GM18870 (cell line): ENCODE measurements at regions not wholly inside any gene's neighbourhood (a gene's known extent, or its start where the extent isn't known, plus 50 kb on each side); places are given as distances from the start of the nearest gene placed in this dataset.
"Not testable (repeated sequence)": the region's sequence is repeated elsewhere in the genome, so short reads cannot be mapped to it uniquely, and the experiment has no call there.

ENCODE experiments used
- ATAC-seq: cut with Tn5 transposase; IDR thresholded peaks from one replicate; pipeline ENCODE4 v1.9.1; 2021; ENCODE audit warnings: moderate library complexity; ENCODE audit not compliant: unreplicated experiment

DNA sequence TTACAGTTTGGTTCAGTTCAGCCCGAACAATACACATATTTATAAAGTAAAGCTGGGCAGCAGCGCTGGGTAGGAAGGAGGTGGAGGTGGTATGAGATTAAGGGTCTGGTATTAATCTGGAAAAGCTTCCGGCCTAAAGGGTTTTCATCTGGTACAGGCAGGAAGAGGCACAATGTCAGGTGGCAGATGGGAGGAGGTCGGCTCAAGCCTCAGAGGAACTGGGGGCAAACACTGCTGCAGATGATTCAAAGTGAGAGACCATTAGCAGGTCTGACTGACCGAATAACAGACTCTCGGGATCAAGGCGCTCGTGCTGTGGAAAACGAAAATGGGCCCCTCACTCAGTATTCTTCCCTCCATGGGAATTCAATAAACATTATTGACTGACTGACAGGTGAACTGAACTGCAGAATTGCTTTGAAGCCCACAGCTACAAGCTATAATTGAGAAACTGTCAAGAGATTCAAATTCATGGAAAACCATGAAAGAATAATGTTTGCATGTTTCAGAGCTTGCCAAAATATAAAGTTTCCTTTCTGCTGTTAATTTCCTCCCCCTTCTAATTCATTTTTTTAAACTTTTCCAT lies 75.3 kb downstream of the TMEM167A start:
- ATAC-seq: no peak

DNA sequence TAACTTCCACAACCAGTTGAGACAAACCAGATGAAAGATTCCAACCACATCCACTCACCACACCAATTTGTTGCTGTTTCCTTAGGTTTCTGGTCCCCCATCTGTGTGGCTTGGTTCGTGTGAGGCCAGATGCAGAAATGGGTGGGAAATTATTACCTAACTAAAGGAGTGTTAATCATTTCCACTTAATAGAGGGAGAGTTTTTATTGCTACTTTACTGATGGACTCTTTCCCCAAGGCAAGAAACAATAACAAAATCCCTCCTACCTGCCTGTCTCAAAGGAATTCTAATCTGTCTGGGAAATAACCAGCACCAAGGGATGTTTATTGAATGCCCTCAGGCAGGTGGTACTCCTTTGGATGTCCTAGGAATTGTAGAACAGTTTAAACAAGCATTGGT lies 76.3 kb downstream of the TMEM167A start:
- no peak for ATAC-seq

DNA sequence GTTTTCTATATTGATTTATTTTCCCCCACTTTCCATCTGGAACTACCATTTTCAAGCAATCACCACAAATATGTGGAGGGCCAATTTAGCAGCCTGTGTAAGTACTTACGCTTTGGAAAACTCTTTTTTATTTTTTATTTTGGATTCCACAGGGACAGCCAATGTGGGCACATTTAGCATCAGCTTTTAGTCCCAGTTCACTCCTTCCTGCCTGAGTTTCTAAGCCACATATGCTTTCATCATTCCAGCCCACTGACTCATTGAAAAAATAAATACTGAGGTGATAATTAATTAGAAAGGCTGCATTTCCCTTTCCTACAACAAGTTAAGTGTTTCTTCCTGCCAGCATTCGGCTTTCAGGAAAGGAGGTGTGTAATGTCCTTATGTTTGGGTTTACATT lies 76.8 kb downstream of the TMEM167A start:
- ATAC-seq: no peak

DNA sequence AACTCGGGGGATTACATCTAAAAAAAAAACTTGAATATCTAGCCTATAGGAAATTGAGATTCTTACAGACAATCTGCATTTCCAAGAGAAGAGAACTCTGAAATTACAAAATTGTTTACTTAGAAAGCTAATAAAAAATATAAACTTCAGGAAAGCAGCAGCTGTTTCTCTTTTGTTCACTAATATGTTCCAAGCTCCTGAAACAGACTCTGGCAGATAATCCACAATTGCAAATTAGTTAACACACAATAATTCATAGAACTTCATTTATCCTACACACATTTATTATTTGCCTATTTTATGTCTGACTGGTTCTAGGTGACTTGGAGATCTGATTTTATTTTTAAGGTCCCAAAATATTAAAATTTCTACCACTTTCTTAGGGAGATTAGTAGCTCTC lies 83.8 kb downstream of the TMEM167A start:
- ATAC-seq: no peak

DNA sequence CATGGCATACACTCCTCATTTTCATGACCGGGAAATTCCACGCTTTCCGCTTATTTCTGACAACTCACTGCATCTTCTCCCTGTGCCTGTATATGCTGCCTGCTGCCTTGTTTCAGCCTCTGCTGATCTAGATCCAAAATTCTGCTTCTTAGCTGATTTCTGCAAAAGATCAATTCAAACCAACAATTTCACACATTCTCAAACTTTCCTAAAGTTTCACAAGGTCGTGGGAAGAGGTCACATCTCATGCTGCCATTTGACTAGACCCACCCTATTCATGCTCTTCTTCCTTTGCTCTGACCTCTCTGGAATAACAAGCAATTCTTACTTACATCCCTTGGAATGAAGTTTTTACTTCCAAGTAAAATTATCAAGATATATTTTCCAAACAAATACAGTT lies 84.5 kb downstream of the TMEM167A start:
- no peak for ATAC-seq

DNA sequence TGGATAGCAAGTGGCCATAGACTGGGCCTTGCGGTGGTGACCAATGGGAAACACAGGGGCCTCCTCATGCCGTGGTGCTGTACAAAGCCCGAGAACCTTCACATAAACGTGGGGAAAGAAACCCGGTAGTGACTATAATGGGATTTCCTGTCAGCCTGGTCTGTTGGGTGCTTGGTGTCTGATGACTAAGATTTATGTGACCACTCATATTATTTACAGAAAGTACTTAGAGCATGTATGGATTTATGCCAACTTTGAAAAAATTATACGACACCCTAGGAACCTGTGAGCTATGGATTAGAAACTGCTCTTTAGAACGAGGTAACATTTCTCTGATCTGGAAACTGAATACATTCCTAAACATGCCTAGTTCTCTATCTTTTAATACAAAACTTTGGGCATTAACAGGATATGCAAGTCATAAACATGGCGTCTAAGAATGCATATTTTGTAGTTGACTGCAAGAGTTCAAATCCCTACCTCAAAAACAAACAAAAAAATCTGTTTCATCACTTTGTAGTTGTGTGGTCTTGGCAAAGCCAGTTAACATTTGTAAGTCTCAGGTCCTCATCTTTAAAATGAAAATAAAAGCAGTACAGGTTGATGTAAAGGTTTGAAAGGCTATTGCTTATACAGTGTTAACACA lies 85.4 kb downstream of the TMEM167A start:
- ATAC-seq: no peak

DNA sequence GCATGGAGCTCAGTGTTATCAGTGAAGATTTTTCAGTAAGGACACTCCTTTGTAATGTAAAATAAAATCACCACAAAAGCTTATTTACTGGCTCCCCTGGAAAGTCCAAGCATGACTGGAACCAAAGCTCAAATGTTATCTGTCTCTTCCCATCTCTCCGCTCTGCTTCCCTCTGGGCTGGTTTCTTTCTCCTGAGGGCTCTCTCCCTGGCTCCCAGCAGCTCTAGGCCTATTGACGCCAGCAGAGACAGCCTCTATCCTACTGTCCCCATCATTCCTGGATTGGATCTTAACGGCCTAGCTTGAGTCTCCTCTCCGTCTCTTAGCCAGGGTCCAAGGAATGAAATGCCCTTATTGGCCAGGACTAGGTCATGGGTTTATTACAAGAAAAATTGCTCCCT lies 86.1 kb downstream of the TMEM167A start:
- no peak for ATAC-seq

DNA sequence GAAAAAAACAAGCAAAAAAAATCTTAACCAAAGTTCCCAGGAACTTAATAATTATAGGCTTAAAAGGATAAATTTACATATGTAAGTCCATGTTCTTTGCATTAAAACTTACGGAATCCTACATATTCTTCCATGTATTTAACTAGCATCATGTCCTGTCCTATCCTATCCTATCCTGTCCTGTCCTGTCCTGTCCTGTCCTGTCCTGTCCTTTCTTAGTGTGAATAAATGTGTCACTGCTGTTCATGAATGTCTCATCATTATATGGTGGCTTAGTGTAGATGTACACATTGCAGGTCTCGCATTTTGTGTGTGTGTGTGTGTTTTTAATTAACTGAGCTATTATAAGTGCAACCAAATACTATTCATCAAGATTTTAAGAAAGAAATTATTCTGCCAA lies 90.0 kb downstream of the TMEM167A start:
- ATAC-seq: no peak

DNA sequence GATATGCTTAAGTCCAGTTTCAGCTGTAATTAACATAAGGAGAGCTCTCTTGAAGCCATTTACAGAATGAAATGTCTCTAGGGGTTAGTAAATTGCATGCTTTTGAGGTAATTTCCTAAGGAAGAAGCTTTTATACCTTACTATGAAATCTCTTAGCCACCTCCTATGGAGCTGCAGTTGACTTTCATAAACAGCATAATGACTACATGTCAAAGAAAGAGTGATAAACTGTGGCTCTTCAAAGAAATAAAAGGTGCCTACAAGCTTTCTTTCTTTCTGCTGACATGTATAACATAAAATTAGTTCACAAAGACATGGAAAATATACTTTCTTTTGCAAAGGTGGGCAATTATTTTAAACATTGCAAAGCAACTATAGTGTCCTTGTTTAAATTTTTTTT lies 90.8 kb downstream of the TMEM167A start:
- no peak for ATAC-seq

DNA sequence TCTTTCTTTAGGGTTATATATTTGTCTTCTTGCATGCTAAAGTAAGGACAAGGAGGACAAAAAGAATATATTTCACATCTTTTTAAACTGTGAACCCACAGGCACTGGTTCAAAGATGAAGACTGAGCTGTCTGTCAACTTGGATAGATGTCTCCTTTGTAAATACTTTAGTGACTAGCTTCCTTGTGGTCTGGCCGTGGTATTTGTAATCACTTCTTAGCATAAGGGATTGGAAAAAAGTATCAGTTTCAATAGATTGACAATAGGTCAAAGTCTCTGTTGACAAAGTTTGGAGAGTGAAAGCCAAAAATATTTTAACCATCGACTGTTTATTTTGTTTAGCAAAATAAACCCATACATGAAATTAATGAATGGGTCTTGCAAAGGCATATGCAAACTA lies 91.4 kb downstream of the TMEM167A start:
- ATAC-seq: no peak

DNA sequence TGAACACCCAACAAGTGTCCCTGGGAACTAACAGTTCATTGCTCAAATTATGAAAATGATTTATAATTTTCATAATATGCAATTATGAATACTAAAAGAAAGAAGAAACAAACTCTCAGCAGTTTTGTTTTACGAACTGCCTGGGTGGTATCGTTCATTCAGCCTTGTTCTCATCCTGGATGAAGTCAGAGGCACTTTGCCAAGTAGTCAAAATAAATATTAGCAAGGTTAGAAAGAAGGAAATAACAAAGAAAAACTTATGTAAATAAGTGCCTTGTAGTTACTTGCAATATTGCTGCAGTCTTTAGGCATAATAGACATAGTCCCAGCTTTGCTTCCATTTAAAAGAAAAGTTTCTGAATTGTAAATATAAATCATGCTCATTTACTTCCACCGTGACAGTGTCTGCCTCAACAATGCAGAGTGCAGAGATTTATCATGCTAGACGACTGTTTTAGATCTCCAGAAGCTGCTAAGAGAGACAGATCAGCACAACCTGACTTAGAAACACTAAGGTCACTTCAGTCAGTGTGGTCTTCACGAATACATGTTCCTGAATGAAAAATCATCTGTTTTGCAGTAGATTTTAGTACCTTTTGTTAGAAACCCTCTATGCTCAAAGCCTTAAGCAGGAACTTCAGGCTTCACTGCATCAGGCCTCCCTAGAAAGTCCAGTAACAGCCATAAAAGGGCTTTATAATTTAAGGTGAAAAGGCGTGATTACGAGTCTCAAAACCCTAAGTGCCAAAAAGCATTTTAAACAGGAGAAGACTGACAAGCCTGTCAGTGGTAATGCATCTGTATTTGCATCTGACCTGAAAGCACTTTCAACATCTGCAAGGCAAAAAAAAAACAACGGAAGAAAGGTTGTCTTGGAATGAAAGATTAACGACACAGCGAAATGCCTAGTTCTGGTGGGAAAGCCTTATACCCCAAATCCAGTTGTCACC lies 92.1 kb downstream of the TMEM167A start:
- no peak for ATAC-seq

DNA sequence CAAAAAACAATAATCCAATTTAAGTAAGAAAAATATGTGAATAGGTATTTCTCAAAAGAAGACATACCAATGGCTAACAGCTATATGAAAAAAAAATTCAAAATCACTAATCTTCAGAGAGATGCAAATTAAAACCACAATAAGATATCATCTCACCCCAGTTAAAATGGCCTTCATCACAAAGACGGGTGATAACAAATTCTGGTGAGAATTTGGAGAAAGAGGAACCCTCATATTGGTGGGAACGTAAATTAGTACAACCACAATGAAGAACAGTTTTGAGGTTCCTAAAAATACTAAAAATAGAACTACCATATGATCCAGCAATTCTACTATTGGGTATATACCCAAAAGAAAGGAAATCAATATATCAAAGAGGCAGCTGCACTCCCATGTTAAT lies 94.3 kb downstream of the TMEM167A start:
- no peak for ATAC-seq

DNA sequence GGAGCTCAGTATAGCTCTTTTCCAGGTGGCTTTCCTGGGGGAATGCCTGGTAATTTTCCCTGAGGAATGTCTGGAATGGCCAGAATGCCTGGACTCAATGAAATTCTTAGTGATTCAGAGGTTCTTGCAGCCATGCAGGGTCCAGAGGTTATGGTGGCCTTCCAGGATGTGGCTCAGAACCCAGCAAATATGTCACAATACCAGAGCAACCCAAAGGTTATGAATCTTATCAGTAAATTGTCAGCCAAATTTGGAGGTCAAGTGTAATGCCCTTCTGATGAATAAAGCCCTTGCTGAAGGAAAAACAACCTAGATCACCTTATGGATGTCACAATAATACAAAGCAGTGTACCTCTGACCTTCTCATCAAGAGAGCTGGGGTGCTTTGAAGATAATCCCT lies 100.3 kb downstream of the TMEM167A start:
- not testable (repeated sequence) for ATAC-seq

DNA sequence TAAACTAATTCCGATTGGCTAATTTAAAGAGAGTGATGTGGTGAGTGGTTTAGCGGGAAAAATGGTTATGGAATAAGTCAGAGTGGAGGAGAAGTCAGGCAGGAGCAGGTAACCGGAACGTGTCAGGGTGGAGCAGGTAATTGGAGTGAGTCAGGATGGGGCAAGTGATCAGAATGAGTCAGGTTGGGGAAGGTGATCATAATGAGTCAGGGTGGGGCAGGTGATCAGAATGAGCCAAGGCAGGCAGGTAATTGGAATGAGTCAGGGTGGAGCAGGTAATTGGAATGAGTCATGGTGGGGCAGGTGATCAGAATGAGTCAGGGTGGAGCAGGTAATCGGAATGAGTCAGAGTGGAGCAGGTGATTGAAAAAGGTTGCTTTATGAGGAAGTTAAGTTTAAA lies 101.4 kb downstream of the TMEM167A start:
- no peak for ATAC-seq

DNA sequence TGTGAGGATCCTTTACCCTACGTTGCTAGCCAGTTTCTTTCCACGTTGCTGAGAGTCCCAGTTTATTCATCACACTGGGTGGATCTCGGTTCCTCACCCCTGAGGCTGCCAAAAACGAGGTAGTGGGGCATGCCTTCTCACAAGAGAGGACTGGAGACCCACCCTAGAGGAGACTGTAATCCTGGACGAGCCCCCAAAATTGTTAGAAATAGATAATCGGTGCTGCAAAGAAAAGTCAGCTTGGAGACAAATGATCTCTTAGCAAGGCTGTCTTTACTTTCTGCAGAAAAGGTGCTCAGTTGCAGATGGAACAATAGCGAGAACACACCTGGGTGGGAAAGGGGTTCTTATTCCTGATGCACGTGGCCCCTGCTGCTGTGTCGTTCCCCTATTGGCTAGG lies 101.8 kb downstream of the TMEM167A start:
- ATAC-seq: no peak

DNA sequence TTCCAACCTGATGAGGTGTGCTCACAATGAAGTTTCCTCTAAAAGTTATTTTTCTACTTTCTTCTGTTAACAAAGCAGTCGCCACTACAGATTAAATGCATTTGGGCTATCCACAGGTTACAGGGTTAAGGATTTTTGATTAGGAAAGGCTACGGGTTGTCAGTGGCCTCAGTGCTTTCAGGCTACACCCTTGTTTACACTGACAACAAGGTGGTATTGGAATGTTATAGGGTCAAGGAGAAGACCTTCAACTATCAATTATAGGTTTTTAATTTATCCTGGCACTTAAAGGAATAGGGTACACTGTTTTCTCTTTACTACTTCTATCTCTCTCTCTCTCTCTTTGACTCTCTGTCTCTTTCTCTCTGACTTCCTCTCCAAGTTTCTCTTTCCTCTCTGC lies 102.8 kb downstream of the TMEM167A start:
- not testable (repeated sequence) for ATAC-seq

DNA sequence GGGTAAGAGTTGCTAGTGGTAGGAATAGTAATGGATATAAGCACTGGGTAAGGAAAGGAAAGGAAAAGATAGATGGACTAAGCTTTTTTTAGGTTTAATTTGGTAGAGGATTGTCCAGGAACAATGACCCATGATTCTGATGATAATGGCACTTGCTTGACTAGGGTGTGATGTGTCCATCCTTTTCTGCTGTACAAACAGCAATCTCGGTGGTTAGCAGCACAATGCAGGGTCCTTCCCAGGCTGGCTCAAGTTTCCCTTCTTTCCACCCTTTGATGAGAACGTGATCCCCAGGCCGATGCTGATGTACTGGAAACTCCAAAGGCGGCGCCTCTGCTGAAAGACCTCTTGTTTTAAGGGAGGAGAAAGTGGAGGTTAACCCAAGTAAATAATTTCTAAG lies 105.3 kb downstream of the TMEM167A start:
- no peak for ATAC-seq

DNA sequence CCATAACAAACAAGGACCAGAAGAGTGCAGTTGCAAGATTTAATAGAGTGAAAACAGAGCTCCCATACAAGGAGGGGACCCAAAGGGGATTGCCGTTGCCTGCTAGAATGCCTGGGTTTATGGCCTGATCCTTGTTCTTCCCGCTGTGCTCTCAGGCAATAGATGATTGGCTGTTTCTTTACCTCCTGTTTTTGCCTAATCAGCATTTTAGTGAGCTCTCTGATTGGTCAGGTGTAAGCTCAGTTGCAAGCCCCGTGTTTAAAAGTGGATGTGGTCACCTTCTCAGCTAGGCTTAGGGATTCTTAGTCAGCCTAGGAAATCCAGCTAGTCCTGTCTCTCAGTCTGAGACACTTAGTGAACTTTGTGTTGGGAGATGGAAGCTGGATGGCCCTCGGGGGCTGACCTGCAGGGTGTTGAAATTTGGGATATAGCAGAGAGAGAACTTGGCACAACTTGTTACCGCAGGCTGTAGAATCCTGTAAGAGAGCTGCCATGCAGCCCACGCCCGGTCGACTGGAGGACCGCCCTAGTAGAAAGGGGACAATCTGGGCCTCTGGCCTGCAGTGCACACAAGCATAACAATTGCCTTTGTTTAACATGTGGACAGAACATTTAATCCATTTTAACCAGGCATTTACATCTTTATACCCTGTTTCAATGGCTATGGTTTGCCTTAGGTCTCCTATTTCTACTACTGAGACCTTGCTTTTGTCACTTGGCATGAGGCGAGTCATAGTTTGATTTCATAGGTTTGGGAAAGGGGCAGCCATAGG lies 106.0 kb downstream of the TMEM167A start:
- not testable (repeated sequence) for ATAC-seq

DNA sequence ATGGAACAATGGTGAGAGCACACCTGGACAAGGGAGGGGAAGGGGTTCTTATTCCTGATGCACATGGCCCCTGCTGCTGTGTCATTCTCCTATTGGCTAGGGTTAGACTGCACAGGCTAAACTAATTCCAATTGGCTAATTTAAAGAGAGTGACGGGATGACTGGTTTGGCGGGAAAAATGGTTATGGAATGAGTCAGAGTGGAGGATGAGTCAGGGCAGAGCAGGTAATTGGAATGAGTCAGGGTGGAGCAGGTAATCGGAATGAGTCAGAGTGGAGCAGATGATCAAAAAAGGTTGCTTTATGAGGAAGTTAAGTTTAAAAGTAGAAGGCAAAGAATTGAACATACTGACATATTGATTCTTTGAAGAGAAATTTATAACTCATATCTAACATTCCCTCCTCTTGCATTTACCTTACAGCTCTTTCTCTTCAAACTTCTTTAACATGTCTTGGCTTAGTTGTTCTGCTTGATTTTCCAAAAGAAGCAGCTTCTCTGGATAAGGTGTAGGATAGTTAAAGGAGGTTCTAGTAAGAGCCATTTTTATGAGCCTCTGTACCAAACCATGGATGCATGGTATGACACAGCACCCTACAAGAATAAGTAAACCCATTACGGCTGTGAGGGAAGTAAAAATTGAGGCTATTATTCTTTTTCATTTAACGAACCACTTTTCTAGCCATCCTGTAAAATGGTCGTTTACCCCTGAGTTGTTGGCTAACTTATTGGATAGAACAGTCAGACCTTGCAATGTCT lies 107.8 kb downstream of the TMEM167A start:
- not testable (repeated sequence) for ATAC-seq

DNA sequence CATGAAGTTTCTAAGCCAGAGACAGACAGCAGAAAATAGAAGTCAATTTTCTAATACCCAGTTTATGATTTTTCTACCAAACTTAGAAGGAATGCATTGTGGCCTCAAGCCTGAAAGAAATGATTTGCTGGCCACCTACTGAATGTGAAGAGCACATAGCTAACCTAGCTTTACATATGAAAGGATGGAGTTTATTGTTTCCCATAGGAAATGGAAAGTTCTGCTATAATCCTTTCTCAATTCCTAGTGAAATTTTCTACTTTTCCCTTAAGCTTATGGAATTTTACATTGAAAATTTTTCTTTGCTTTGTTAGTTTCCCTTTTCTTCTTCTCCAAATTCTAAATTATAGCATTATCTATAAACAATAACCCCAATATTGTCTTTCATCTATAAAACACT lies 110.1 kb downstream of the TMEM167A start:
- ATAC-seq: no peak

DNA sequence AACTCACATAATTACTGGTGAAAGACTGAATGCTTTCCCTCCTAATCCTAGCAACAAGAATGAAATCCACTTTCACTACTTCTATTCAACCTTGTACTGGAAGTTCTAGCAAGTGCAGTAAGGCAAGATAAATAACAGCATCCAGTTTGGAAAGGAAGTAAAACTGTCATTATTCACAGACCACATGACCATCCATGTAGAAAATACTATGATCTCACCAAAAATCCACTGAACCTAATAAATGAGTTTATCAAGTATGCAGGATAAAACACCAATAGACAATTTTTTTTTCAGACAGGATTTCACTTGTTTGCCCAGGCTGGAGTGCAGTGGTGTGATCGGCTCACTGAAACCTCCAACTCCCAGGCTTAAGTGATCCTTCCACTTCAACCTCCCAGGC lies 117.7 kb downstream of the TMEM167A start:
- no peak for ATAC-seq
